ENCODE measurements at regions not wholly inside any gene's neighbourhood (a gene's known extent, or its start where the extent isn't known, plus 50 kb on each side); places are given as distances from the start of the nearest gene placed in this dataset.
"Not testable (repeated sequence)": the region's sequence is repeated elsewhere in the genome, so short reads cannot be mapped to it uniquely, and the experiment has no call there.

GRCh38 chr12:47610686-47611252, 95.1 kb downstream of the RPAP3 start:
- no peak for DNase-seq (ENCODE audit: low read depth)

- DNase-seq (ENCODE audit: low read depth): no peak
Measured at GRCh38 chr12:47609806-47610205, 96.0 kb downstream of the RPAP3 start.

- not testable (repeated sequence) for DNase-seq (ENCODE audit: low read depth)
Measured at GRCh38 chr12:47608671-47609070, 97.2 kb downstream of the RPAP3 start.

GRCh38 chr12:47604221-47604873, 101.5 kb downstream of the RPAP3 start:
- no peak for DNase-seq (ENCODE audit: low read depth)

- no peak for DNase-seq (ENCODE audit: low read depth)
Measured at GRCh38 chr12:47602949-47603558, 102.8 kb downstream of the RPAP3 start.

GRCh38 chr12:47602325-47602724, 103.5 kb downstream of the RPAP3 start:
- DNase-seq (ENCODE audit: low read depth): no peak

GRCh38 chr12:47601071-47601470, 104.8 kb downstream of the RPAP3 start:
- no peak for DNase-seq (ENCODE audit: low read depth)

GRCh38 chr12:47591795-47592194, 114.0 kb downstream of the RPAP3 start:
- peak; percentile 58 for DNase-seq (ENCODE audit: low read depth)

- no peak for DNase-seq (ENCODE audit: low read depth)
Measured at GRCh38 chr12:47591361-47591791, 114.5 kb downstream of the RPAP3 start.

- no peak for DNase-seq (ENCODE audit: low read depth)
Measured at GRCh38 chr12:47590771-47591360, 115.0 kb downstream of the RPAP3 start.

- no peak for DNase-seq (ENCODE audit: low read depth)
Measured at GRCh38 chr12:47586952-47587669, 118.7 kb downstream of the RPAP3 start.

- no peak for DNase-seq (ENCODE audit: low read depth)
Measured at GRCh38 chr12:47585507-47585906, 120.3 kb downstream of the RPAP3 start.

GRCh38 chr12:47578836-47579235, 127.0 kb downstream of the RPAP3 start:
- no peak for DNase-seq (ENCODE audit: low read depth)

- no peak for DNase-seq (ENCODE audit: low read depth)
Measured at GRCh38 chr12:47577206-47577989, 128.4 kb downstream of the RPAP3 start.

- DNase-seq (ENCODE audit: low read depth): no peak
Measured at GRCh38 chr12:47576289-47576945, 129.4 kb downstream of the RPAP3 start.

- no peak for DNase-seq (ENCODE audit: low read depth)
Measured at GRCh38 chr12:47574252-47575021, 131.4 kb downstream of the RPAP3 start.

- no peak for DNase-seq (ENCODE audit: low read depth)
Measured at GRCh38 chr12:47573146-47573659, 132.6 kb downstream of the RPAP3 start.

- no peak for DNase-seq (ENCODE audit: low read depth)
Measured at GRCh38 chr12:47570151-47570550, 135.7 kb downstream of the RPAP3 start.

GRCh38 chr12:47562201-47562600, 143.6 kb downstream of the RPAP3 start:
- DNase-seq (ENCODE audit: low read depth): no peak

Data from myocyte (in vitro differentiated cells).